ENCODE measurements at regions not wholly inside any gene's neighbourhood (a gene's known extent, or its start where the extent isn't known, plus 50 kb on each side); places are given as distances from the start of the nearest gene placed in this dataset.

- no peak for DNase-seq
Measured at GRCh38 chr13:40151673-40152072, 496.2 kb downstream of the COG6 start.

- no peak for DNase-seq
Measured at GRCh38 chr13:40152145-40152544, 496.7 kb downstream of the COG6 start.

- no peak for DNase-seq
Measured at GRCh38 chr13:40152922-40153321, 497.5 kb downstream of the COG6 start.

GRCh38 chr13:40153516-40153915, 498.1 kb downstream of the COG6 start:
- DNase-seq, result no peak

- peak; percentile 56 for DNase-seq
Measured at GRCh38 chr13:40155201-40155600, 499.7 kb downstream of the COG6 start.

GRCh38 chr13:40158218-40158617, 502.8 kb downstream of the COG6 start:
- DNase-seq, result no peak

GRCh38 chr13:40158757-40159156, 503.3 kb downstream of the COG6 start:
- DNase-seq, result no peak

GRCh38 chr13:40159736-40160135, 504.3 kb downstream of the COG6 start:
- no peak for DNase-seq

- DNase-seq, result no peak
Measured at GRCh38 chr13:40160618-40161350, 505.3 kb downstream of the COG6 start.

- no peak for DNase-seq
Measured at GRCh38 chr13:40161351-40161810, 505.1 kb downstream of the FOXO1 start.

- DNase-seq, result peak; percentile 65
Measured at GRCh38 chr13:40161931-40162330, 504.5 kb downstream of the FOXO1 start.

- no peak for DNase-seq
Measured at GRCh38 chr13:40163066-40164000, 503.1 kb downstream of the FOXO1 start.

GRCh38 chr13:40164133-40164532, 502.3 kb downstream of the FOXO1 start:
- no peak for DNase-seq

- no peak for DNase-seq
Measured at GRCh38 chr13:40165316-40165932, 501.0 kb downstream of the FOXO1 start.

- no peak for DNase-seq
Measured at GRCh38 chr13:40167327-40167726, 499.1 kb downstream of the FOXO1 start.

- no peak for DNase-seq
Measured at GRCh38 chr13:40168425-40169166, 497.8 kb downstream of the FOXO1 start.

- DNase-seq, result no peak
Measured at GRCh38 chr13:40169476-40169875, 497.0 kb downstream of the FOXO1 start.

GRCh38 chr13:40170091-40170490, 496.4 kb downstream of the FOXO1 start:
- DNase-seq, result no peak

GRCh38 chr13:40170982-40171381, 495.5 kb downstream of the FOXO1 start:
- DNase-seq, result no peak

GRCh38 chr13:40171566-40171965, 494.9 kb downstream of the FOXO1 start:
- DNase-seq, result no peak

- peak; percentile 51 for DNase-seq
Measured at GRCh38 chr13:40172149-40172591, 494.3 kb downstream of the FOXO1 start.

GRCh38 chr13:40172878-40173277, 493.6 kb downstream of the FOXO1 start:
- DNase-seq, result peak; percentile 42

GRCh38 chr13:40175639-40176038, 490.8 kb downstream of the FOXO1 start:
- DNase-seq, result no peak

All from eye (tissue), 1 donor.